ENCODE measurements at regions not wholly inside any gene's neighbourhood (a gene's known extent, or its start where the extent isn't known, plus 50 kb on each side); places are given as distances from the start of the nearest gene placed in this dataset.

- no peak for DNase-seq (ENCODE audit: low spot score)
- 67% methylated on average over 3 of the region's 3 CpGs for WGBS
- no peaks in the 10 kb centered on the region for H3K27me3 ChIP-seq (replicated peaks; ENCODE audit: insufficient read depth)
- H3K4me1 ChIP-seq (replicated peaks) = no peaks in the 10 kb centered on the region
- intact Hi-C loops (cut with DNase I) = no loop called here
- no peak for TF ChIP-seq CTCF (IDR thresholded peaks at IDR 0.05)
- TF ChIP-seq POLR2A (IDR thresholded peaks at IDR 0.05) = no peak
- TF ChIP-seq POLR2AphosphoS5 (IDR thresholded peaks at IDR 0.05) = no peak
- no peaks in the 10 kb centered on the region for H3K9me3 ChIP-seq
- H3K4me3 ChIP-seq = no peak overlapping the region
- H3K36me3 ChIP-seq = no peaks in the 10 kb centered on the region
- H3K27ac ChIP-seq = no peak overlapping the region
Observed at GRCh38 chr3:161444694-161445077, 51.9 kb upstream of the OTOL1 start.

DNA sequence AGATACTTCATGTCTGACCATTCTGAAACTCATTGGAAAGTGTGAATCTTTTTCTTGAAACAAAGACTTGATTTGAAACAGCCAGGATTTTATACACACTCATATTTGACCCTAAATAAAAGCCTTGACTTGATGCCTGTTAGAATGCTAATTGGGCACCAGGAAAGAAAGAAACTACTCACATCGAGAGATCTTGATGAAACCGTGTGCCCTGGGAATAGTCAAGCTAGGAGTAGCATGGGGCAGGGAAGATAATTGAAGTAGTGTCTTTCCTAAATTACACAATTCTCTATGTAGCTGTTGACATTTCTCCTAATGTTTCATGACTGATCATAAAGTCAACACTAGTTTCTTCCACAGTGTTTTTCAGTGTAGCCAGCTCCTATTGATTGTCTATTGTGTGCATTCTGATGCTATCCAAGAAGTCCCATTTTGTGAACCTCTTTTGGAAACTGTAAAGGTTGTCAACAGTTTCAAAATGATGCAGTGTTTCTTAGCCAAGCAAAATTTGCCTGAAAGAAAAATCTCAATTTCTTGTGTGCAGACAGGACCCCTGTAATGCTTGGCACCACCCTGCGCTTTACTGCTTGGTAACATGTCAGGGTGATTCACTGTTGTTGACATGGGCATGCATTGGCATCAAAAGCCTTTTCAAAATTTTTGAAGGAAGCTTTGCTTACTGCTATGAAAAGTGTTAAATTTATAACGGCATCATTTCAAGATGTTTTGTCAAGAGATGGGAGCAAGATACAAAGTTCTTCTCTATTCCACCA lies 52.5 kb upstream of the OTOL1 start:
- no peak for TF ChIP-seq CTCF (IDR thresholded peaks at IDR 0.05)
- TF ChIP-seq POLR2A (IDR thresholded peaks at IDR 0.05) = no peak
- no peak for TF ChIP-seq POLR2AphosphoS5 (IDR thresholded peaks at IDR 0.05)
- Histone ChIP-seq H3K4me1 (replicated peaks) (no peaks in the 10 kb centered on the region), H3K4me3 (no peak overlapping the region), H3K27me3 (replicated peaks; ENCODE audit: insufficient read depth) (no peaks in the 10 kb centered on the region), H3K9me3 (no peaks in the 10 kb centered on the region), H3K27ac (no peak overlapping the region), H3K36me3 (no peaks in the 10 kb centered on the region)
- DNase-seq (ENCODE audit: low spot score) = no peak
- intact Hi-C loops (cut with DNase I) = no loop called here
- 57% methylated on average over 4 of the region's 4 CpGs for WGBS

GRCh38 chr3:161430307-161430706 lies 59.0 kb upstream of the SPTSSB start:
- intact Hi-C loops (cut with DNase I) = no loop called here
- 58% methylated on average over 4 of the region's 4 CpGs for WGBS
- no peaks in the 10 kb centered on the region for H3K36me3 ChIP-seq
- no peak for TF ChIP-seq CTCF (IDR thresholded peaks at IDR 0.05)
- no peak for TF ChIP-seq POLR2A (IDR thresholded peaks at IDR 0.05)
- TF ChIP-seq POLR2AphosphoS5 (IDR thresholded peaks at IDR 0.05) = no peak
- no peak for DNase-seq (ENCODE audit: low spot score)
- no peaks in the 10 kb centered on the region for H3K4me1 ChIP-seq (replicated peaks)
- no peak overlapping the region for H3K4me3 ChIP-seq
- H3K9me3 ChIP-seq = no peaks in the 10 kb centered on the region
- H3K27ac ChIP-seq = no peak overlapping the region
- H3K27me3 ChIP-seq (replicated peaks; ENCODE audit: insufficient read depth) = no peaks in the 10 kb centered on the region

DNA sequence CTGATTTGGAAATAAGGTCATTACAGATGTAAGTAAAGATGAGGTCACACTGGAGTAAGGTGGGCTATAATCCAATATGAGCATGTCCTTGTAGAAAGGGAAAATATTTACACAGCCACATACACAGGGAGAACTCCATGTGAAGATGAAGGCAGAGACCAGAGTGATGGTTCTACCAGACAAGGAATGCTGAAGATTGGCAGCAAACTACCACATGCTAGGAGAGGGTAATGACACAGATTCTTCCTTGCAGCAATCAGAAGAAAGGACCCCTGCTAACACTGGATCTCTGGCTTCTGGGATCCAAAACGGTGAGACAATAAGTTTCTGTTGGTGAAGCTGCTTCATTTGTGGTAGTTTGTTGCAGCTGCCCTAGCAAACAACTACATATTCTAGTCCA lies 56.0 kb upstream of the SPTSSB start:
- DNase-seq (ENCODE audit: low spot score) = no peak
- WGBS = 62% methylated on average over 1 of the region's 1 CpG
- no peak overlapping the region for H3K4me3 ChIP-seq
- no peaks in the 10 kb centered on the region for H3K9me3 ChIP-seq
- H3K36me3 ChIP-seq = no peaks in the 10 kb centered on the region
- intact Hi-C loops (cut with DNase I) = loop anchor here (10.0 kb wide), 1 partner anchor 723 kb away; no protein-coding TSS in a partner anchor
- no peak overlapping the region for H3K27ac ChIP-seq
- TF ChIP-seq POLR2AphosphoS5 (IDR thresholded peaks at IDR 0.05) (no peak), POLR2A (IDR thresholded peaks at IDR 0.05) (no peak), CTCF (IDR thresholded peaks at IDR 0.05) (no peak)
- H3K4me1 ChIP-seq (replicated peaks) = no peaks in the 10 kb centered on the region
- H3K27me3 ChIP-seq (replicated peaks; ENCODE audit: insufficient read depth) = no peaks in the 10 kb centered on the region

DNA sequence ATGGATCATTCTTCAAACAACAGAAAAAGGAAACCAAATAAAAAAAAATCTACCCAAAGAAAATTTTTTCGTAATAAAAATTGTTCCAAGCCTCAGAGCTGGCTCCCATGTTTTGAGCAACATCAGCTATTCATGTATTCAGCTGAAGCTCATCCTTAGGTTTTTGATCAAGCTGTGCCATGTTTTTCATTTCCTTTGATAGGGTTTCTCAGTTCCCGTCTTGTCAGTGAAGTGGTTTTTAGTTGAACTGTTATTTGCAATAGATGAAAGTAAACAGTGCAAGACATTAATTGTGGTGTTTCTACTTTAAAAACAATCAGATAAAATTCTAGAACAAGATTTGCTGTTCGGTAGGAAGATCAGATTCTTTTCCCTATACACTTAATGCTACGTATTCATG lies 55.4 kb upstream of the SPTSSB start:
- intact Hi-C loops (cut with DNase I) = loop anchor here (10.0 kb wide), 1 partner anchor 722 kb away; no protein-coding TSS in a partner anchor
- Histone ChIP-seq H3K4me3 (no peak overlapping the region), H3K27me3 (replicated peaks; ENCODE audit: insufficient read depth) (no peaks in the 10 kb centered on the region), H3K9me3 (no peaks in the 10 kb centered on the region), H3K4me1 (replicated peaks) (no peaks in the 10 kb centered on the region), H3K27ac (no peak overlapping the region), H3K36me3 (no peaks in the 10 kb centered on the region)
- WGBS = 31% methylated on average over 4 of the region's 4 CpGs
- TF ChIP-seq POLR2AphosphoS5 (IDR thresholded peaks at IDR 0.05) (no peak), POLR2A (IDR thresholded peaks at IDR 0.05) (no peak), CTCF (IDR thresholded peaks at IDR 0.05) (no peak)
- no peak for DNase-seq (ENCODE audit: low spot score)
